GM21447 (cell line): ENCODE measurements at regions not wholly inside any gene's neighbourhood (a gene's known extent, or its start where the extent isn't known, plus 50 kb on each side); places are given as distances from the start of the nearest gene placed in this dataset.

ENCODE experiments used
- ATAC-seq: cut with Tn5 transposase; IDR thresholded peaks from one replicate; pipeline ENCODE4 v1.9.1; 2021; ENCODE audit not compliant: unreplicated experiment

GRCh38 chr3:804211-804610 lies 288.6 kb upstream of the CNTN6 start:
- ATAC-seq = no peak

GRCh38 chr3:805326-805725 lies 287.5 kb upstream of the CNTN6 start:
- ATAC-seq = no peak

- ATAC-seq = no peak
Observed at GRCh38 chr3:806006-806405, 286.8 kb upstream of the CNTN6 start.

GRCh38 chr3:816605-817004 lies 276.2 kb upstream of the CNTN6 start:
- ATAC-seq = no peak

GRCh38 chr3:834679-835078 lies 258.1 kb upstream of the CNTN6 start:
- no peak for ATAC-seq

GRCh38 chr3:835096-835495 lies 257.7 kb upstream of the CNTN6 start:
- no peak for ATAC-seq

- ATAC-seq = no peak
Observed at GRCh38 chr3:839981-840380, 252.8 kb upstream of the CNTN6 start.

GRCh38 chr3:851098-851790 lies 241.6 kb upstream of the CNTN6 start:
- no peak for ATAC-seq

- ATAC-seq = no peak
Observed at GRCh38 chr3:852033-852432, 240.8 kb upstream of the CNTN6 start.

GRCh38 chr3:853489-853888 lies 239.3 kb upstream of the CNTN6 start:
- no peak for ATAC-seq

- ATAC-seq = no peak
Observed at GRCh38 chr3:859135-859534, 233.7 kb upstream of the CNTN6 start.

GRCh38 chr3:861721-862120 lies 231.1 kb upstream of the CNTN6 start:
- no peak for ATAC-seq

- no peak for ATAC-seq
Observed at GRCh38 chr3:869269-869668, 223.6 kb upstream of the CNTN6 start.

- ATAC-seq = no peak
Observed at GRCh38 chr3:869734-870133, 223.1 kb upstream of the CNTN6 start.

GRCh38 chr3:871651-872050 lies 221.2 kb upstream of the CNTN6 start:
- ATAC-seq = no peak

- no peak for ATAC-seq
Observed at GRCh38 chr3:877001-877400, 215.8 kb upstream of the CNTN6 start.

- ATAC-seq = no peak
Observed at GRCh38 chr3:878746-879145, 214.1 kb upstream of the CNTN6 start.

GRCh38 chr3:880371-880770 lies 212.5 kb upstream of the CNTN6 start:
- no peak for ATAC-seq

GRCh38 chr3:882533-882932 lies 210.3 kb upstream of the CNTN6 start:
- no peak for ATAC-seq

- ATAC-seq = peak; percentile 58
Observed at GRCh38 chr3:901953-902778, 190.7 kb upstream of the CNTN6 start.

- ATAC-seq = no peak
Observed at GRCh38 chr3:905217-905616, 187.6 kb upstream of the CNTN6 start.

GRCh38 chr3:906739-907138 lies 186.1 kb upstream of the CNTN6 start:
- no peak for ATAC-seq

- no peak for ATAC-seq
Observed at GRCh38 chr3:908839-909238, 184.0 kb upstream of the CNTN6 start.
